Choroid plexus epithelial cell (primary cell): ENCODE measurements at regions not wholly inside any gene's neighbourhood (a gene's known extent, or its start where the extent isn't known, plus 50 kb on each side); places are given as distances from the start of the nearest gene placed in this dataset.

ENCODE experiments used
- DNase-seq: peaks from one replicate; pipeline ENCODE4 v3.0.0-alpha.2; 2010; ENCODE audit warnings: low read depth
- H3K4me3 ChIP-seq: 2 replicates; pipeline ENCODE4 v1.5.1; 2011; ENCODE audit warnings: low read depth, mild to moderate bottlenecking, control low read depth, low read length, moderate library complexity
- TF ChIP-seq, protein P1 (sequence below): conservative IDR thresholded peaks from 2 replicates; pipeline ENCODE4 v1.5.1; 2011; ENCODE audit warnings: low read depth, mild to moderate bottlenecking, control low read depth, inconsistent platforms, low read length, moderate library complexity

DNA sequence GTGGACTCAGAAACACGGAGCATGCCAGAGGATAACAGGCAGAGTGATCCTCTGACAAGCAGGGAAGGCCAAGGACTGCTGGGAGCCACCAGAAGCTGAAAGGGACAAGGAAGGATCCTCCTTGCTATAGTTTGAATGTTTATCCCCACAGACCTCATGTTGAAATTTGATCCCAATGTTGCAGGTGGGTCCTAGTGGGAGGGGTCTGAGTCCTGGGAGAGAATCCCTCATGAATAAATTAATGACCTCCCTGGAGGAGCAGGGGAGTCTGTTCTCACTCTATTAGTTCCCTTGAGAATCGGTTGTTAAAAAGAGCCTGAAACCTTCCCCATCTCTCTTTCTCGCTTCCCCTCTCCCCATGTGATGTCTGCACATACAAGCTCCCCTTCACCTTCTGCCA, 124.4 kb downstream of the FBXO15 start:
- no peak overlapping the region for H3K4me3 ChIP-seq
- TF ChIP-seq, protein P1, sequence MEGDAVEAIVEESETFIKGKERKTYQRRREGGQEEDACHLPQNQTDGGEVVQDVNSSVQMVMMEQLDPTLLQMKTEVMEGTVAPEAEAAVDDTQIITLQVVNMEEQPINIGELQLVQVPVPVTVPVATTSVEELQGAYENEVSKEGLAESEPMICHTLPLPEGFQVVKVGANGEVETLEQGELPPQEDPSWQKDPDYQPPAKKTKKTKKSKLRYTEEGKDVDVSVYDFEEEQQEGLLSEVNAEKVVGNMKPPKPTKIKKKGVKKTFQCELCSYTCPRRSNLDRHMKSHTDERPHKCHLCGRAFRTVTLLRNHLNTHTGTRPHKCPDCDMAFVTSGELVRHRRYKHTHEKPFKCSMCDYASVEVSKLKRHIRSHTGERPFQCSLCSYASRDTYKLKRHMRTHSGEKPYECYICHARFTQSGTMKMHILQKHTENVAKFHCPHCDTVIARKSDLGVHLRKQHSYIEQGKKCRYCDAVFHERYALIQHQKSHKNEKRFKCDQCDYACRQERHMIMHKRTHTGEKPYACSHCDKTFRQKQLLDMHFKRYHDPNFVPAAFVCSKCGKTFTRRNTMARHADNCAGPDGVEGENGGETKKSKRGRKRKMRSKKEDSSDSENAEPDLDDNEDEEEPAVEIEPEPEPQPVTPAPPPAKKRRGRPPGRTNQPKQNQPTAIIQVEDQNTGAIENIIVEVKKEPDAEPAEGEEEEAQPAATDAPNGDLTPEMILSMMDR, result no peak
- no peak for DNase-seq

DNA sequence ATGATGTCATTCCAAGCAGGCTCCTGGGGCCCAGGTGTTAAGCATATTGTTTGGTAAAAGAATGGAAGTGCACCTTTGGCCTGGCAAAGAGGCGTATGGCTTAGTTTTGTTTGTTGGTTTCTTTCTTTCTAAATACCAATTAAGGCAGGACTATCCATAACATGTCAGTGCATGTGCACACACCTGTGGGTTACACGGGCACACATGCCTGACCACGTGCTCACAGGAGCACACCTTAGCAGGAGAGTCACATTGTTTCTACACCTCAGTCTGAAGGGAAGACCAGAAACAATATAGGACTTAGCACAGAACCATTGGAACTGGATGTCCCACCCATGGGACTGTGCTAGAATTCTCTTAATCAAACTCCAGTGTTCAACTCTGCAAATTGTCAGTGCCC, 127.8 kb downstream of the FBXO15 start:
- TF ChIP-seq, protein P1, result no peak
- DNase-seq, result no peak
- no peak overlapping the region for H3K4me3 ChIP-seq

DNA sequence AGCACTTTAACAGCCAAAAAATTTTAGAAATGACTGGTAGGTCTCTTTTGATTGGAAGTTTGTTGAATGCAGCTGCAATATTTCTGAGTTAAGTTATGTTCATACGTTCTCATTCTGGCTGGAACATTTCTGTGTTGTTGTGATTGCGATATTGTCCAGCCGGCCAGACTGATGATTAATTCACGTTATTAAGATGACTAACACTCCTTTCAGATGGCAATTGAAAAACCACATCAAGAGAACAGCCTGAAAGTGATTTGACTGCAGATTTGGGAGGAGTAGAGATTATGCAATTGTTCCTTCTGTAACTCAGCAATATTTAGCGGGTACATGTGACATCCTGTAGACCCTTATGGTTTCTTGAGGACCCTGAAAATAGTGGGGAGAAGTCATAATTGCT, 133.7 kb downstream of the FBXO15 start:
- DNase-seq, result peak; percentile 96
- no peak overlapping the region for H3K4me3 ChIP-seq
- TF ChIP-seq, protein P1, result no peak

DNA sequence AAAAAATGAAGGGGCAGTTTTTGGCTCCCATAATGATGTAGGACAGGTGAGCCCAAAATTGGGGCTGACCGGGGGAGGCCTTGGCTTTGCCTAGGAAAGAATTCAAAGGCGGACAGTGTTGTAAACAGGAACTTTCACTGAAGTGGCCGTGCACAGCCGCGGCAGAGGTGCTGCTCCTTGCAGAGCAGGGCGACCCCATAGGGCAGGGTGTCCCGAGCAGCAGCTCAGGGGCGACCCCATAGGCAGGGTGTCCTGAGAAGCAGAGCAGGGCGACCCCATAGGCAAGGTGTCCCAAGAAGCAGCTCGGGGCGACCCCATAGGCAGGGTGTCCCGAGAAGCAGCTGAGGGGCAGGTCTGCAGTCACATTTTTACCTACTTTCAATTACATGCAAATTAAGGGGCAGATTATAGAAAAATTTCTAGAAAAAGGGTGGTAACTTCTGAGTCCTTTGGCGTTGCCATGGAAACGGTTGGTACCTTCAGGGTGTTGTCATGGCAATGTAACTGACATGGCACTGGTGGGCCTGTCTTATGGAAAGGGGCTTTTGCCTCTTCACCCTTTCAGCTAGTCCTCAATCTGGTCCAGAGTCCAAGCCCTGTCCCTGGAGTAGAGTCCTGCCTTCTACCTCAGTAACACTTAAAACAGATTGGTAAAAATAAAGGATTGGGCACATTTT, 134.5 kb downstream of the FBXO15 start:
- TF ChIP-seq, protein P1, result no peak
- H3K4me3 ChIP-seq, result no peak overlapping the region
- DNase-seq, result peak; percentile 14

DNA sequence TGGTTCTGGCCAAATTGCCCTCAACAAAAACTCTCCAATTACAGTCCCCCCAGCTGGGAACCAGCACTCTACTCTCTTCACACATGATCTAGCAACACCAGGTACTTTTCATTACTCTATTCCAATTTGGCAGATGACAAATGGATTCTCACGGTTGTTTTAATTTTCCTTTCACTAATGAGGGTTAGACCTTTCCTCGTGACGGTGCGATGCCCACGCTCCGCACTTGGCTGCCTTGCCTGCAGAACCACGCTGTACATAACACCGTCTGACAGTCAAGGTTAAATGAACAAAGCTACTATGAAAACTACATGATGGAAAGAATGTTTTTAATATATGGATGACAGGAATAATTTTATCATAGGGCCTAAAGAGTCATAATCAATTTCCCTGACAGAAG, 141.5 kb downstream of the FBXO15 start:
- DNase-seq, result no peak
- TF ChIP-seq, protein P1, result no peak
- H3K4me3 ChIP-seq, result no peak overlapping the region

DNA sequence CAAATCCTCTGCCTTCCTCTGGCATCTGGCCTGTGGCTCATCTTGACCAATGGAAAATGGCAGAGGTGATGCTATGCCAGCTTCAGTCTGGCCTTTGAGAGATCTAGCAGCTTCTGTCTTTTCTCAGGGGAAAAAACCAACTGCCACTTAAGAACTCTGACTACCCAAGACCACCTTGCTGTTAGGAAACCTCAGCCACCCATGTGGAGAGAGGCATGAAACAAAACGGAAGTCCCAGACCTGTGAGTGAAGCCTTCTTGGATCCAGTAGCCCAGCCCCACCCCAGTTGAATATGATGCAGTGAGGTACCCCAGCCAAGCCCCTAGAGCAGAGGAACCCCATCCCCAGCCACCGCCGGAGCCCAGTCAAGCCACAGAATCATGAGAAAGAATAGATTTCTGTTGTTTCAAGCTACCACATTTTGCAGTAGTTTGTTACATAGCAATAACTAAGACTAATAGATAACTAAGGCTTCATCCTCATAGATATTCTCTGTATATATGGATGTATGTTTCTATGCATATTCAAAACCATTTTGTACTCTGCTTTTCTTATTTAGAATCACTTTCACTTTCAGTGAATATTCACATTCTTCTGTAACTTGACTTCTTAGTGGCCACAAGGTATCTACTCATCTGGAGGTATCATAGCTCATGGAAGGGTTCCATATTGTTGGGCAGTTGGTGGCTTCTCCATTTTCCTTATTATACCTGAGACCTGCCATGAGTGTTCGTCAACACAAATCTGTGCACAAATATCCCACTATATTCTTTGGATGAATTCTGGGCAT, 142.1 kb downstream of the FBXO15 start:
- H3K4me3 ChIP-seq, result no peak overlapping the region
- TF ChIP-seq, protein P1, result no peak
- no peak for DNase-seq
